ENCODE measurements at regions not wholly inside any gene's neighbourhood (a gene's known extent, or its start where the extent isn't known, plus 50 kb on each side); places are given as distances from the start of the nearest gene placed in this dataset.
A peak's percentile ranks its signal among the peaks of the same experiment; 100 is the strongest.
"Not testable (repeated sequence)": the region's sequence is repeated elsewhere in the genome, so short reads cannot be mapped to it uniquely, and the experiment has no call there.

DNA sequence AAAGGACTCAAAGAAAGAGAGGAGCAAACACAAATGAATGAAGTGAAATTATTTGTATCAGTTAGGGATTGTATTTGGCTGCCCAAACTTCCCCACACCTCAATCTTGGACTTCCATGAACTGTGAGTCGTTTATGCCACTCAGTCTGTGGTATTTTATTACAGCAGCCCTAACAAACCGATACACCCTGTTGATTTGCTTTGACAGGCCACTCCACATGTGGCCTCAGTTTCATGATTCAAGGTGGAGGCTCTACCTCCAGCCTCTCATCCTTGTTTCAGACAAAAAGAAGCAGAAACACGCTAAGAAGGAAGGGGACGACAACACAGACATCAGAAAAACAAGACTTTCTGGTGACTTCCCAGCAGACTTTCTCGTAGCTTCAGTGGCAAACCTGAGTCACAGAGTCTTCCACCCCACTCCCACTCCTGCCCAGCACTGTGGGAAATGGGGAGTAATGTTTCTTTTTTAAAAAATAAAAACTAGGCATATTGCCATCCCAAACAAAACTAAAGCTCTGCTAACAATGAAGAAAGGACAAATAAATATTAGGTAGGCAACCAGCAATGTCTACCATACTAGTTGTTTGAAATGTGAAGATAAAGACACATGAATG is 52.2 kb upstream of the ABCA1 start:
- no peak for DNase-seq

DNA sequence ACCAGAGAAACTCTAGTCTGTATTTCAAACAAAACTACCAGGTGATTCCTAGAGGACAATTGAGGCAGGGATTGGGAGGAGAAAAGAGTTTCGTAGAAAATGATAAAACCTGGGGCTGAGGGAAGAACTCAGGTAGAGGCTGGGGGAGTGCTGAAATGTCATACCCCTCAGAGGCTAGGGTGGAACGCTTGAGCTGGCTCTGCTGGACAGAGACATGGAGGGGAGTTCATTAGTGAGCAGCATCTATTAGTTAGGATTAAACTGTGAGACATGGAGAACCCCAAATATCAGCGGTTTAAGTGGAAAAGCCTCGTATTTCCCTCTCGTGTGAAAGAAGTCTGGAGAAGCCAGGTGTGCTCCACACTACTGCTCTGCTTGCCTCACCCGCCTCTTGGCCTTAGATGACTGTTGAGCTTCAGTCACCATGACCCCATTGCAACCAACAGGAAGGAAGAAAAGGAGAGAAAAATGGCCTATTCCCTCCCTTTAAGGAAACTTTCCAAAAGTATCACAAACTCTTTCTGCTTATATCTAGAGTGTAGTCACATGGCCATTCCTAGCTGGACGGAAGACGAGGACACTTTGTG is 53.7 kb upstream of the ABCA1 start:
- DNase-seq, result no peak

DNA sequence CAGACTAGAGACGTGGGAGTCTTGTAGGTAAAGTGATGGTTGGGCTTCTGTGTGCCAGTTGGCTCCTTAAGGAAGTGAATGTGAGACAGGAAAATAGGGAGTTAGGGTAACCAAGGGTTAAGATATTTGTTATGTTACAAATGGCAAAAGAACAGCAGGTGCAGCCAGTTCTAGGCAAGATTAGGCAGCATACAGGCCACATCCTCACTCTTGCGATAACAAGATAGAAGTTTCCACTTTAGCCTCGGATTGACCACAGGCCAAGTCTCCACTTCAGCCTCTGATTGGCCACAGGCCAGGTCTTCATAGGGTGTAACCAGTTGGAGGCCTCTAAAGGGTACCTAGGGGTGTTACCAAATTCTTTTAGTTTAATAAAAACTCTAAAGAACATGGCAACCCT is 54.6 kb upstream of the ABCA1 start:
- DNase-seq, result no peak

GRCh38 chr9:104983491-104983890 is 55.5 kb upstream of the ABCA1 start:
- no peak for DNase-seq

GRCh38 chr9:104984121-104984520 is 56.2 kb upstream of the ABCA1 start:
- DNase-seq, result no peak

GRCh38 chr9:104984542-104984941 is 56.6 kb upstream of the ABCA1 start:
- DNase-seq, result no peak

DNA sequence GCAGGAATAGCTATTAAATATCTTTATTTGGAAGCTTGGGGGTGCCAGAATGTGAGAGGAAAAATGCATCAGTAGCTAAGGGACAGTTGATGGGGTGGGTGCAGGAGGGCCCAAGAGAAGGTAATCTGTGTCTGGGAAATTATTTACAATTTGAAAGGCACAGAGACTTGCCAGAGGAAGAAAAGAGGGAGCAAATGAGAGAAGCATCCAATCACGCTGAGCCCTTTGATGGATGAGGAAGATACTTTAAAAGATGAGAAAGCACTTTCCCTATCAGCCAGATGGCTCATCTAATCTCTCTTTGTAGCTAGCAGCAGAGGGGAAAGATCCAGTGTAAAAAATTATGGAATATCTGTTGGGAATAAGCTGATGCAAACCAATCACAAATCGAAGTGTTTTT is 57.0 kb upstream of the ABCA1 start:
- DNase-seq, result no peak

DNA sequence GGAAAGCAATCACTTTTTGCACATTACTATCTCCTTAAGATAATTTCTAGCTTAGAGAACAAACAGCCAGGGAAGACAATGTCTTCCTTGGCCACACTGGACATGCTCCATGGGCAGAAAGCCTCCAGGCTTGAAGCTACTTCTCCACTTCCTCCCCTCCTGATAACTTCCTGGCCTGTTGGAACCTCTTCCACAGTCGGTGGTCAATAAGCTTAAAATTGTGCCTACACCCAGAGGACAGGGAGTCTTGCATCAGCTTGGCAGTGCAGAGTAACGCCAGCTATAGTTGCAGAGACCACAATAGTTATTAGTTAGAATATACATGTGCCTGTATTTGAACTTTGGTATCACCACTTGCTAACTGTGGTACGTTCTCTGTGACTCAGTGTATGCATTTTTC is 58.1 kb upstream of the ABCA1 start:
- no peak for DNase-seq

DNA sequence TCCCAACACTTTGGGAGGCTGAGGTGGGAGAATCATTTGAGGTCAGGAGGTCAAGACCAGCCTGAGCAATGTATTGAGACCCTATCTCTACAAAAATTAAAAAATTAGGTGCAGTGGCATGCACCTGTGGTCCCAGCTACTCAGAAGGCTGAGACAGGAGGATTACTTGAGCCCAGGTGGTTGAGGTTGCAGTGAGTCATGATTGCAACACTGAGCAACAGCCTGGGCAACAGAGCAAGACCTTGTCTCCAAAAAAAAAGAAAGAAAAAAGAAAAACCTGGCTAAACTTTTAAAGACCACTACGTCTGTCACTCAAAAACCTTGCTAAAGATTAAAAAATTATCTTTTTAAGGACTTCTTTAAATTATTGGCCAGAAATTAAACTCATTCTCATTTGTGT is 59.8 kb upstream of the ABCA1 start:
- DNase-seq, result no peak

DNA sequence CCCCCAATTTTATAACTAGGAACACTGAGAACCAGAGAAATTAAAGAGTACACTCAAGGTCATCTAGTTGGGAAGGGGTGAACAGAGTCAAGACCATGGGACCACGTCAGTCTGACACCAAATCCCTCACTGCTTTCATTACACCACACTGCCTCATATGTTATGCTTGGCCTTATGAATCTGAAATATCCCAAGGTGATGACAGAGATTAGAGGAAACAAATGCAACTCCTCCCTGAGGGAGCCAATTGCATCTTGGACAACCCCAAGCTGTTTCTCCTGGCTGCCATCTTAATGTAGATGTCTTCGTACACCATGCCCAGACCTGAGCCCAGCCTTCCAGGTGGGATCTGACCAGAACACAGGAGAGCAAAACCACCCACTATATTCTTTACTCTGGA is 60.6 kb upstream of the ABCA1 start:
- DNase-seq, result no peak

DNA sequence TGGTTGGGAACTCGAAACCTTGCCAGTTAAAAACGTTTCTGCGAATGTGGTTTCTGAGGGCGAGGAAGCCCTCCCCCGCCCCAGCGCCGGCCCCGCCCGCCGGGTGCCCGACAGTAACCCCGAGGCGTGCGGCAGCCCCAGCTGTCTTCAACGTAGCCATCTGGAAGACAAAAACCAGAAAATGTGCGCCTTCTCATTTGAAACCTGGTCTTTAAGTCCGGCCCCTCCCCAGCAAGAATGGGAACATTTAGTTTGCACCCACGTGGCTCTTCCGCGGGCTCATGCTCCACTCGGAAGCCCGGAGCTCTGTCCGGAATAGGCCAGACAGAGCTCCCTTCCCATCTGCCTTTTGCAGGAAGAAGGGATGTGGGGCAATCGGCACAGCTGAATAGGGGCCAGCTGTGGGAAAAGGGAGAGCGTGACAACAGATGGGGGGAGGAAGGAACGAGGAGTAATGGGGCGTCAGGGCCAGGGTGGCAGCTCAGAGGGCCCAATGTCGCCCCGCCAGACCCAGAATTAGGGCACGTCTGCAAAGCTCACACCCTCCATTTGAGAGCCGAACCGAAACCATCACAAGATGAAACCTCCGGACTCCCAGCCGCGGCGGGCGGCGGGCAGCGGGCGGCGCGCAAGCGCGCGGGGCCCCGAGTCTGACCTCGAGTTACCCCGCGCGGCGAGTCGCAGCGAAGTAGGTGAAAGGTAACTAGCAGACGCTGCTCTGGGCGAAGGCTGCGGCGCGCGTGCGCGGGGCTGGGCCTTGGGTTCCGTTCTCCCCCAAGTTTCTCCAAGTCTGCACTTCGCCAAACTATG is 63.4 kb upstream of the ABCA1 start:
- DNase-seq, result peak; percentile 18 to 76 (median 39)

DNA sequence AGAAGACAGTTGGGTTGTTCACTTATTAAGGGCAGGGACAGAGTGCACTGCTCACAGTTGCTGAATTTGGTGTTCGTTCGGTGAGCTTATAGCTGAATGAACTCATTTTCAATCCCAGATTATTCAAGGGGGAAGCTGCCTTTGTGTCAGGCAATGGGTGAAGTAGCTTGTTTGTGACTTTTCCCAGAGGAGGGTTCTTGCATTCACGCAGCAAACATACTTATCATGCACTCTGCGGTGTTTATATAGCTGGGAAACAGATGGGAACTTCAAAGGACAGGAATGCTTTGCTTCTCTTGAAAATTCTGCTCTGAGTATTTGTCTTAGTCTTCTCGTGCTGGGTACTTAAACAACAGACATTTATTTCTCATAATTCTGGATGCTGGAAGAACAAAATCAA is 64.7 kb upstream of the ABCA1 start:
- DNase-seq, result no peak

GRCh38 chr9:104993291-104993963 is 65.5 kb upstream of the ABCA1 start:
- DNase-seq, result peak in 1 of 4 experiments; percentile 4

DNA sequence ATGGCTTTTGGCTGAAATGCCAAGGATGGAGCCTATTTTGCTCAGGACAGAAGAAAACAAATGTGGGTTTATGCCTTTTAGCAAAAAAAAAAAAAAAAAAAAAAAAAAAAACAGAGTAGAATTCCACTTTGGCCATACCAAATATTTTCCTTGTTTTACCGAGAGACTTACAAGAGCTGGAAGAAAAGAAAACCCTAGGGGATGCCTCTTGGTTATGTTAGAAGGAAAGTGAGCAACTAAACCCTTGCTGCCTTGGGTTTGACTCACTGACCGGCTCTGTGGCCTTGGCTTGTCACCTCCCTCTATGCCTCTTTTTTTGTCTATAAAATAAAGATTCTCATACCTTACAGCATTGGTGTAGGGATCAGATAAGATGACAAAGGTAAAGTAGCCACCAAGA is 69.6 kb upstream of the ABCA1 start:
- DNase-seq, result no peak

GRCh38 chr9:104999136-104999535 is 71.2 kb upstream of the ABCA1 start:
- no peak for DNase-seq

- DNase-seq, result not testable (repeated sequence)
Observed at GRCh38 chr9:105000529-105000928, 72.6 kb upstream of the ABCA1 start.

- DNase-seq, result no peak
Observed at GRCh38 chr9:105004466-105005090, 76.6 kb upstream of the ABCA1 start.

- no peak for DNase-seq
Observed at GRCh38 chr9:105005186-105005585, 77.2 kb upstream of the ABCA1 start.

DNA sequence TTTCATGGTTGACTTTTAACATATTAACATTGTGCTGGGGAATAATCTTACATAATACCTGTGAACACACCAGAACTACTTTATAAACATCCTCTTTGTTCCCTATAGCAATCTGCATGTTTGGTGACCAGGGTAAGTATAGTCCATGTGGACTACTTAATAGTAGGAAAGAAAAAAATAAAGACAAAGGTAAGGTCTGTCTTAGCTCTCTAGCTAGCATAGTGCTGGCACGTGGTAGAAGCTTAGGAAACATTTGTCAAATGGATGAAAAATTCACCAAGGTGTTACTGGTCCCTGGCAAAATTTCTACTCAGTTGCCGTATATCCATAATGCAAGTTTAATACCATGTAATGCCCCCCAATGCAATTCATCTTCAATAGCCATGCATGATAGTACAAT is 78.6 kb upstream of the ABCA1 start:
- DNase-seq, result no peak

DNA sequence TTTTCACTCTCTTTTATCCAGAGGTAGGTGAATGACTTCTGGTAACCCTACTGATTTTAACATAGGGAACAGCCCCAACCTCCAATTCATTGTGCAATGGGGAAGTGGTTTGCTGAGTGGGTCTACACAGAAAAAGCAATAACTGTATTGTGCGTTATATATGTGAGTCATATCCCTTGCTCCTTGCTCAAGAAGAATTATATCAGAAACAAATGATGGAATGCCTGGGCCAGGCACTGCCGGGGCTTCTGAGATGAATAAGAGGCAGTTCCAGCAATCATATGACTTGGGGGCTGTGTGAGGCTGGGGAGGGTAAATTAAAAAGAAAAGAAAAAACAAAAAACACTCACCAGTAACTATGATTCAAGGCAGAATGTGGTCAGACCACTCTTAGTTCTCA is 79.2 kb upstream of the ABCA1 start:
- DNase-seq, result no peak

DNA sequence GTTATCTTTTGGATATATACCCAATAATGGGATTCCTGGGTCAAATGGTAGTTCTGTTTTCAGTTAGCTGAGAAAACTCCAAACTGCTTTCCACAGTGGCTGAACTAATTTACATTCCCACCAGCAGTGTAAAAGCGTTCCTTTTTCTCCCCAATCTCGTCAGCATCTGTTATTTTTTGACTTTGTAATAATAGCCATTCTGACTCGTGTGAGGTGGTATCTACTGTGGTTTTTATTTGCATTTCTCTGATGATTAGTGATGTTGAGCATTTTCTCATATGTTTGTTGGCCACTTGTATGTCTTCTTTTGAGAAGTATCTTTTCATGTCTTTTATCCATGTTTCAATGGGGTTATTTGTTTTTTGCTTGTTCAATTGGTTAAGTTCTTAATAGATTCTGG is 82.1 kb upstream of the ABCA1 start:
- not testable (repeated sequence) for DNase-seq

DNA sequence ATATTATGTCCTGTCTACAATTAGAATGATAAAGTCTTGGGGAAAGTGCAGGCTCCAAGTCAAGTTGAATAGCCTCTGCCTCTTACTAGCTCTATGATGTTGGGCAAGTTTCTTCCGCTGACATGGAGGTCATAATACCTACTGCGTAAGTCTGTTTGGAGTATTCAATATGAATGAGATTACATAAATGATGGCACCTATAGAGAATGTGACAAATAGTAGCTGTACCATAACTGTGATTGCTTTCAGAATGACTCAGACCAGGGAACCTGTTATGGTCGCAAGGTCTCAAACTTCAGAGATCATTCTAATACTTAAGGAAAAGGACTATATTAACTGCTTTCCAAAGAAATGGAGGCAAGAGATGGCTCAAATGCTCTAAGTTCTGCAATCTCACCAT is 94.0 kb upstream of the ABCA1 start:
- DNase-seq, result no peak

DNA sequence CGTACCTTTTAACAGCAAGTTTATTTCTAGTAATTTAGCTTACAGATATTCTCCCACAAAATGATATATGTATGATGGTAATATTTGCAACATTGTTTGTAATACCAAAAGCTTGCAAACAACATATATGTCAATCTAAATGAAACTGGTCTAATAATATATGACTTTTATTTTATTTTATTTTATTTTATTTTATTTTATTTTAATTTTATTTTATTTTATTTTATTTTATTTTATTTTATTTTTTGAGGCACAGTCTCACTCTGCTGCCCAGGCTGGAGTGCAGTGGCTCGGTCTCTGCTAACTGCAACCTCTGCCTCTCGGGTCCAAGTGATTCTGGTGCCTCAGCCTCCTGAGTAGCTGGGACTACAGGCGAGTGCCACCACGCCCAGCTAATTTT is 94.6 kb upstream of the ABCA1 start:
- DNase-seq, result not testable (repeated sequence)
